ENCODE measurements at regions not wholly inside any gene's neighbourhood (a gene's known extent, or its start where the extent isn't known, plus 50 kb on each side); places are given as distances from the start of the nearest gene placed in this dataset. TPM values are rescaled to one million over a fixed set of nuclear protein-coding genes. Genes with fewer than 3 reads are reported as not detected.

- Histone ChIP-seq H3K36me3 (no peaks in the 10 kb centered on the region), H3K4me1 (ENCODE audit: insufficient read depth) (no peaks in the 10 kb centered on the region), H3K9me3 (no peaks in the 10 kb centered on the region), H3K27ac (no peak overlapping the region), H3K27me3 (no peaks in the 10 kb centered on the region), H3K4me3 (no peak overlapping the region)
- TF ChIP-seq EP300 (IDR thresholded peaks at IDR 0.05) = no peak
- no peak for TF ChIP-seq POLR2A (IDR thresholded peaks at IDR 0.05)
- TF ChIP-seq CTCF (IDR thresholded peaks at IDR 0.05) = no peak
- 85 to 88% (median 87%) methylated on average over 4 of the region's 4 CpGs for WGBS, 3 donors
- intact Hi-C loops (cut with DNase I) = no loop called here
- DNase-seq = no peak
Observed at GRCh38 chr11:98967005-98967404, 53.7 kb upstream of the CNTN5 start.

Small RNA genes lying in the stretch of these regions (small RNA-seq; reads per million reads assigned to genes)
- gene AP003730.1 (not detected), gene RNA5SP346 (not detected), gene RNA5SP347 (not detected)
